AG09319 (cell line): ENCODE measurements at regions not wholly inside any gene's neighbourhood (a gene's known extent, or its start where the extent isn't known, plus 50 kb on each side); places are given as distances from the start of the nearest gene placed in this dataset.

Experiments used
- DNase-seq: peaks from one replicate; pipeline ENCODE4 v3.0.0-alpha.2; 2010; ENCODE audit warnings: low read depth; ENCODE audit errors: extremely low read depth
- TF ChIP-seq, protein P1 (sequence below): IDR thresholded peaks from 2 replicates; pipeline ENCODE4 v1.5.1; 2011; ENCODE audit warnings: low read depth, mild to moderate bottlenecking, inconsistent platforms, low read length, moderate library complexity

DNA sequence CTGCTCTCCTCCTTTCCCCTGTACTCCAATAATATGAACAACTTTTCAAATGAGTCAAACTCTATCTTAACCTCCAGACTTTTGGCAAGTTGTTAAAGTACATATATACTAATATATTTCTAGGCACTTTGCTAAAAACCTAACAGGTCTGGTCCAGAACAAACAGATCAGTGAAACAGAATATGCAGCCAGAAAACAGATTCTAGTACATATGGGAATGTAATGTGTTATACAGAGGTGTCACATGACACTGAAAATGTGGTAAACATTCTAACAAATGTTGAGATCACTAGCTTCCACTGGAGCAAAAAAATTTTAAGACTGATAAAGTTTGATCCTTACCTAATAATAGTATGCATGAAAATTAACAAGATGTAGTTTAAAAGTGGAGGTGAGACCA lies 136.9 kb downstream of the OR2K2 start:
- no peak for DNase-seq
- TF ChIP-seq, protein P1, sequence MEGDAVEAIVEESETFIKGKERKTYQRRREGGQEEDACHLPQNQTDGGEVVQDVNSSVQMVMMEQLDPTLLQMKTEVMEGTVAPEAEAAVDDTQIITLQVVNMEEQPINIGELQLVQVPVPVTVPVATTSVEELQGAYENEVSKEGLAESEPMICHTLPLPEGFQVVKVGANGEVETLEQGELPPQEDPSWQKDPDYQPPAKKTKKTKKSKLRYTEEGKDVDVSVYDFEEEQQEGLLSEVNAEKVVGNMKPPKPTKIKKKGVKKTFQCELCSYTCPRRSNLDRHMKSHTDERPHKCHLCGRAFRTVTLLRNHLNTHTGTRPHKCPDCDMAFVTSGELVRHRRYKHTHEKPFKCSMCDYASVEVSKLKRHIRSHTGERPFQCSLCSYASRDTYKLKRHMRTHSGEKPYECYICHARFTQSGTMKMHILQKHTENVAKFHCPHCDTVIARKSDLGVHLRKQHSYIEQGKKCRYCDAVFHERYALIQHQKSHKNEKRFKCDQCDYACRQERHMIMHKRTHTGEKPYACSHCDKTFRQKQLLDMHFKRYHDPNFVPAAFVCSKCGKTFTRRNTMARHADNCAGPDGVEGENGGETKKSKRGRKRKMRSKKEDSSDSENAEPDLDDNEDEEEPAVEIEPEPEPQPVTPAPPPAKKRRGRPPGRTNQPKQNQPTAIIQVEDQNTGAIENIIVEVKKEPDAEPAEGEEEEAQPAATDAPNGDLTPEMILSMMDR = no peak

- no peak for DNase-seq
- TF ChIP-seq, protein P1 = no peak
These were observed 137.4 kb downstream of the OR2K2 start for GRCh38 chr9:111192650-111193049.

DNA sequence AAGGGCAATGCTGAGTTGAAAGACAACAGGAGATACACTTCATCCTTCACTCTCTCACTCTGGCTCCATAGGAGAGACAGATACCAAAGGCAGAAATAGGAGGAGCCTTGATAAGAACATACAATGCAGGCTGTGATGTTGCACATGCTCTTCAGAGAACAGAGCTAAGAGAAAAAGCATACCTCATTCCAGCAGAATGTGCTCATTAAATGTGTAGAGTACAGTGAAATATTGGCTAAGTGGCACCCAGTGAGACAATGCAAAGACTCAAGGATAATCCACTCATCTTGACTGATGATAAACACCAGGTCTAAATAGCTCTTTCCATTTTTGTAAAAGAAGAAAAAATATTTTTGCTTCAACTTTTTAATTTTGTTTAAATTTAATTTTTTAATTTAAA lies 139.7 kb downstream of the OR2K2 start:
- no peak for DNase-seq
- TF ChIP-seq, protein P1 = no peak

GRCh38 chr9:111187376-111187775 lies 142.6 kb downstream of the OR2K2 start:
- TF ChIP-seq, protein P1 = no peak
- DNase-seq = no peak

DNA sequence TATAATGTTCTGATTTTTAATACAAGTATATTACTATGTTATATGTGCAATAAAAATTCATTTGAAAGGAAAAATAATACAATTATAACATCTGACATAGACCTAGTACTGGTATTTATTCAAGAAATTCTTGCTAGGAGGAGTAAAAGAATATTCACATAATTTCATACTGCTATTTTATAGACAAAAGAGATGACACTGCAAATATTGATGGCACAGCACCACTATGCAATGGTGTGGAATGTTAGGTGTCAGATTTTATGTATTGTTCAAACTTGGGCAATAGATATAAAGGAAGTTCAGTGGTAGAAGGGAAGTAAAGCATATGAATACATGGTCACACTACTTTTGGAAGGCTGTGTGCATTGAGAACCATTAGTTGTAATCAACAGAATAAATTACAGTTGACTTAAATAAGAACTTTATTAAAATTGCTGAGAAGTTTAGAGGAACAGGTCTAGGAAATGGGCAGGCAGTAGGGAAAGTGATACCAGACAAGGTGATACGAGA lies 143.9 kb downstream of the OR2K2 start:
- TF ChIP-seq, protein P1 = no peak
- no peak for DNase-seq

DNA sequence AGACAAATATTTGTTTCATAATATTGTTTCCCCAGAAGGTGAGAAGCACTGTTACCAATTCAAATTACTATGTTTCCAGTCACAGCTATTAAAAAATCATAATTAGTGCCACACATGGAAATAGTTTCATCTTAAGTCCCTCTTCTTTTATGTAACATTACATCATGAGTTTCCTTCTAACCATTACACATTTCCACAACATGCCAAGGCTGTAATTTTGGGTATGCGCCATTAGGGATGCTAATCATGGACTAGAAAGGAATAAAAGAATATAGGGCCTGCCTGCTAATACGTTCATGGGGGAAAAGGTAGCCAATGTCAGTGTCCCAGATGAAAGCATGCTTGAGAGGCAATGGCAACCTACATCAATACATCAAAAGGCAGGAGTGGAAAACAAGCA lies 142.5 kb upstream of the LPAR1 start:
- TF ChIP-seq, protein P1 = no peak
- no peak for DNase-seq

- TF ChIP-seq, protein P1 = no peak
- no peak for DNase-seq
These were observed 141.3 kb upstream of the LPAR1 start for GRCh38 chr9:111179577-111179976.
